ENCODE measurements at regions not wholly inside any gene's neighbourhood (a gene's known extent, or its start where the extent isn't known, plus 50 kb on each side); places are given as distances from the start of the nearest gene placed in this dataset.

DNA sequence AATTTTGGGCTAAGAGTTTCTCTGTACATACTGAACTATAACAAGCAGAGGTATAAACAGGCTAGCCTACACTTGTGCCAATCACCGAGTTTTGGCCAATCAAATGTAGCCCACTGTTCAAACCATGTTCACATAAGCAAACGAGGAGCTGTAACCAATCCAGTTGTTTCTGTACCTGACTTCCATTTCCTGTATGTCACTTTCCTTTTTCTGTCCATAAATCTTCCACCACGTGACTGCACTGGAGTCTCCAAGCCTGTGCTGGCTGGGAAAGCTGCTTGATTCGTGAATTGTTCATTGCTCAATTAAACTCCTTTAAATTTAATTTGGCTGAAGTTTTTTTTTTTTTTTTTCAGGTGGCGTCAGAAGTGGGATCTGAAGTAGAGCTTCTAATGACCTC, 332.9 kb downstream of the RNF144B start:
- TF ChIP-seq, protein P1, sequence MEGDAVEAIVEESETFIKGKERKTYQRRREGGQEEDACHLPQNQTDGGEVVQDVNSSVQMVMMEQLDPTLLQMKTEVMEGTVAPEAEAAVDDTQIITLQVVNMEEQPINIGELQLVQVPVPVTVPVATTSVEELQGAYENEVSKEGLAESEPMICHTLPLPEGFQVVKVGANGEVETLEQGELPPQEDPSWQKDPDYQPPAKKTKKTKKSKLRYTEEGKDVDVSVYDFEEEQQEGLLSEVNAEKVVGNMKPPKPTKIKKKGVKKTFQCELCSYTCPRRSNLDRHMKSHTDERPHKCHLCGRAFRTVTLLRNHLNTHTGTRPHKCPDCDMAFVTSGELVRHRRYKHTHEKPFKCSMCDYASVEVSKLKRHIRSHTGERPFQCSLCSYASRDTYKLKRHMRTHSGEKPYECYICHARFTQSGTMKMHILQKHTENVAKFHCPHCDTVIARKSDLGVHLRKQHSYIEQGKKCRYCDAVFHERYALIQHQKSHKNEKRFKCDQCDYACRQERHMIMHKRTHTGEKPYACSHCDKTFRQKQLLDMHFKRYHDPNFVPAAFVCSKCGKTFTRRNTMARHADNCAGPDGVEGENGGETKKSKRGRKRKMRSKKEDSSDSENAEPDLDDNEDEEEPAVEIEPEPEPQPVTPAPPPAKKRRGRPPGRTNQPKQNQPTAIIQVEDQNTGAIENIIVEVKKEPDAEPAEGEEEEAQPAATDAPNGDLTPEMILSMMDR (conservative IDR thresholded peaks at IDR 0.05; ENCODE audit: low read depth, low read length), result no peak
- TF ChIP-seq EZH2 (IDR thresholded peaks at IDR 0.05; ENCODE audit: low read length, unreplicated experiment), result no peak

Data from PC-3 (cell line).